K562 (cell line): ENCODE measurements at regions not wholly inside any gene's neighbourhood (a gene's known extent, or its start where the extent isn't known, plus 50 kb on each side); places are given as distances from the start of the nearest gene placed in this dataset.

Experiments
- POLR2A ChIP-seq: fragments of 450-650 bp; conservative IDR thresholded peaks from 2 replicates; pipeline ENCODE4 v1.6.1; 2016
- ZNF407 ChIP-seq: fragments of 450-650 bp; IDR thresholded peaks from 2 replicates; pipeline ENCODE4 v1.6.1; 2016; ENCODE audit warnings: low read depth

- TF ChIP-seq ZNF407 (no peak), POLR2A (no peak)
These were observed 98.6 kb downstream of the TPRA1 start for GRCh38 chr3:127491909-127492308.
